GM21381 (cell line): ENCODE measurements at regions not wholly inside any gene's neighbourhood (a gene's known extent, or its start where the extent isn't known, plus 50 kb on each side); places are given as distances from the start of the nearest gene placed in this dataset.

Experiments used
- ATAC-seq: cut with Tn5 transposase; IDR thresholded peaks from one replicate; pipeline ENCODE4 v1.9.1; 2021; ENCODE audit warnings: mild to moderate bottlenecking, moderate library complexity; ENCODE audit not compliant: unreplicated experiment

DNA sequence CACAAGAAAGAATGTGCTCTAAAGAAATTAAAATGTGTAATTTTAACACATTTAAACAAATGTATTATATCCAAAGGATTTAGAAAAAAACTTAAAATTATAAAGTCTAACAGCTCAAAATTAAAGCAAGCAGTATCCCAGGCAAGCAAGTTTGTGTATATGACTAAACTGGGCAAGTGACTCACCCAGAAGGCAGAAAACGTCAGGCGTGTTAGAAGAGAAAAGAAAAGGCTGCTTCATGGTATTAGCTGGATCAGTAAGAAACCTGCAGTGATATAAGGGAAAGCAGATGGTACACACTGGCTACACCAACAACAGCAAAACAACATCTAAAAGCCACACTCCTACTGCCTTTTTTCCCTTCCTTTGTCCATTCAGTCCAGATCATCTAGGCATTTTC is 250.6 kb upstream of the NDST3 start:
- no peak for ATAC-seq

DNA sequence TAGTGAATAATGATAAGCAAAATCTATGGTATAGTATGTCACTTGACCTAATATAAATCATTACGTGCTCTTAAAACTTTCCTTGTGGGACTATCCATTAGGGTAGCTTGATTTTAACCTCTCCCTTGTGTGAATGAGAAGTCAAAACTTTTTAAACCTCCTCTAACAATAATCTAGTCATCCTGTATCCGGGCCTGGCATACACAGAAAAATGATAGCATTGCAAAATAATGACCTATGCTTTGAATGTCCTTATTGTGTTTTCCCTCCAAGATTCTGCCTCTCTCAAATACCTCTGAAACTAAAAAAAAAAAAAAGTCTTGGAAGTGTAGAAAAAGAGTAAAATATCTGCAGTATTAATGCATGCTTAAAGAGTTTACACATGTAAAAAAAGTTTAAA is 250.0 kb upstream of the NDST3 start:
- no peak for ATAC-seq

DNA sequence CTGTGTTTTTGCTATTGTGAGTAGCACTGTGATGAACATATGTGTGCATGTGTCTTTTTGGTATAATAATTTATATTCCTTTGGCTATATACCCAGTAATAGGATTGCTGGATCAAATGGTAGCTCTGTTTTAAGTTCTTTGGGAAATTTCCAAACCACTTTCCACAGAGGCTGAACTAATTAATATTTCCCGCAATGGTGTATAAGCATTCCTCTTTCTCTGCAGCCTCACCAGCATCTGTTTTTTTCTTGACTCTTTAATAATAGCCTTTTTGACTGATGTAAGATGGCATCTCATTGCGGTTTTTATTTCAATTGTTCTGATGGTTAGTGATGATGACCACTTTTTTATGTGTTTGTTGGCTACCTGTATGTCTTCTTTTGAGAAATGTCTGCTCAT is 247.7 kb upstream of the NDST3 start:
- no peak for ATAC-seq

- no peak for ATAC-seq
Measured at GRCh38 chr4:117793845-117794480, 240.3 kb upstream of the NDST3 start.

GRCh38 chr4:117796677-117797076 is 237.6 kb upstream of the NDST3 start:
- ATAC-seq: no peak

DNA sequence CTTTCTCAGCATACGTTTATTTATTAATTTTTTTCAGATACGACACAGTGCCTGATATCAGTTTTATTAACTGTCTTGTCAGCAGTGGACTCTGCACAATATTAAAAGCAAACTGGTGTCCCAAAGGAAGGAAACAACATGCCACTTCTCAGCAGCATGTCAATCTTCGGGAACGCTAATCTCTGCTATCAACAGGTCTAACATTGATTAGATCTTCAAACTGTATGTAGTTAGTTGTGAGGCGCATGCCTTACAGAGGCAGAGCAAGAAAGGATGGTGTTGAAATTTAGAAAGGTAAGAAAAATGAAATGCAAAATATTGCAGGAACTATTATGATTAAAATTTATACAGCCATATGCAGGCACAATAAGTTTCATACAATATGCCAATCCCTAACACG is 233.7 kb upstream of the NDST3 start:
- no peak for ATAC-seq

DNA sequence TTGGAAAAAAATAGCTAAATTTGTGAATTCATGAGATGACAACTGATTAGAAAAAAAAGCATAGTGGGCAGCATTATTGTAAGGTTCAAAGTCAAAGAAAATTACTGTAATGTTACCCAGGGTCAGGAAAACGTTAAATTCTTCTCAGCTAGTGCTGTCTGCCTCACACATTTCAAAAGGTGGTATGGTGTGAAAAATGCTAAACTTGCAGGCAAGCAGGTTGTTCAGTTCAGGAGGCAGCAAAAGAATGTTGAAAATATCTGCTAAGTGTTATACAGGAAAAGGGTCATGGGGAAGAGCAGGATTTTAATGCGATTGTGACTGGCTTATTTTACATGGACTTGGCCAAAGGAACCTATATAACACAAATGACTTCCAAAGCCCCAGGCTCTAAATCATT is 232.5 kb upstream of the NDST3 start:
- no peak for ATAC-seq

DNA sequence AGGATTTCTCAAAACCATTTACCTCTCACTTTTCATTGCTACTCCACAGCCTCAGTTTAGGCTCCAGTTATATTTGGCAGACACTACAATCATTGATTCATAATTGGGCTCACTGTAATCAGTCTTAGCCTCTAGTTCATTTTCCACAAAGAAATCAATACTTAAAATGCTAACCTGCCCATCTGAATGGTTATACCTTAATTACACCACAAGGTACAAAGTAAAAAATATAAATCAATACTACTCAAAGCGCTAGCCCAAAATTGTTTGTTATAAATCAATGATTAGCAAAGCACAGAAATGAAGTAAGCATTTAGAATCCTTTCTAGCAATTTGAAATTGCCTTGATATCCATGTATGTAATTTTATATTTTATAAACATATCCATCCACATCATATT is 222.6 kb upstream of the NDST3 start:
- ATAC-seq: no peak

DNA sequence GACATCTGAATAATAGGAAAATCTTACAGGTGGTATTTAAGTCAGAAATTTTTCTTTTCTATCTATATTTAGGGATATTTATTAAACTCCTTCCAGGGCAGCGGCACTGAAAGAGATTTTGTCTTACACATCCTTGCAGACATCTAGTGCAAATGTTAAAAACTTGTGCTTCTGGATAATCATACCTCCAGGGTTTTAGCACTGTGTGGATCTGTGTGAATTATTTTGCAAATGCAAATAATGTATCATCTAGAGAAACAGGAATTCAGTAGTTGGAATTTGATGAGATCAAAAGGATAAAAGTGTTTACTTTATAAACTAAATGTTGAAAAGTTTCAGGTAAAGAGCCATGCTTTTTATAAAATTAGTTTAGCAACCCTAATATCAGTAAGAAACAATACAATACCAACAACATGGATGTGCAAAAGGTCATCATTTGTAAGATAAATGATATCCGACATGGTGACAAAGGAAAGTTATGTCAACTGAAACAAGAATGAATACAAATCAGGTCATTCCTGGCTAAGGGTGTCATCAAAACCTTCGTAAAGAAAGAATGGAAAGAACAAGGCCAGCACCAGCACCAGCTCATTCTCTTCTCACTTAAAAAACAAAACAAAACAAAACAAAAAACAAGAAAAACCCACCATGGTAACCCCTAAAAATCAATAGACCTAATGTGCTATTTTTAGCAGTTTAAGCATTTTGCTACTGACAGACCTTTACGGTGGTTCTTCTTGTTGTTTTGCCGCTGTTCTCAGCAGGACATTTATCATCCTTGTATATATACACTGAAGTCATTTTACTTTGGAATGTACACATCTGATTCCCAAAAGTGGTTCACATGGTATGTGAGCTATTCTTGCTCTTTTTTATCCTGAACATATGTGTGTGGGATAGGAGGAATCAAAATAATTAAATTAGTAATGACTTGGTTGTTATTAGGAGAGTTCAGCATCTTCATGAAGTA is 219.7 kb upstream of the NDST3 start:
- ATAC-seq: no peak

GRCh38 chr4:117817301-117817700 is 217.0 kb upstream of the NDST3 start:
- ATAC-seq: no peak

DNA sequence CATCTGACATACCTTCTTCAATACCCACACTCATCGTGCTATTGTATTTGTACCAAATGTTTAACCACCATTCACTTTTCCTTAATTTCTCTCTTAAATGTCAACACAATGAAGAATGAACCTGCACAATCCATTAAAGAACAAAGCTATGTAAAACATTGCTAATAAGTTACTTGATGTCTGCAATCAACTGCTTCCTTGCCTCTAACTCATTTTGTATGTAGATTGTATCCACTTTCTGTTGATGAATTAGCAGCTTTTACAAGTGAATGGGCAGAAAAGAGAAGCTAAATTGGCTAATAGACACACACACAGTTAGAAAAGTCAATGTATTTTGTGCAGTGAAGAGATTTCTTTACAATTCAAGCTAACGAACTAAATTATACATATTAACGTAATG is 212.5 kb upstream of the NDST3 start:
- ATAC-seq: no peak

DNA sequence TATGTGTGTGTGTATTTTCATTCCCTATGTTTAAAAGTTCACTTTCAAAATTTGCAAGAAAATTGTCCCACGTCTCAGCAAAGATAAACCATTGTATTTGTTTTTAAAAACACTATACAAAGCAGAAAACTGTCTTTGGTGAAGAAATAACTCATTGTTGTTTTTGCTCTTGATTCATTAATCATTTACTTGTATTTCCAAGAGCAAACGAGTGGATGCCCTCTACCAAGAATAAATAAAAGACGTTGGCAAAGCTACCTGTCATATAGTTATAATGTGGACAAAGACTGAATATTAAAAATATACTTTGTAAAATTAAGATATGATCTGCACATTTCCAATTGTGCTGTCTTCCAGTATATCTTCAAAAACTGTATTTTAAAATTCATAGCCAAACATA is 210.9 kb upstream of the NDST3 start:
- ATAC-seq: no peak

GRCh38 chr4:117825600-117825999 is 208.7 kb upstream of the NDST3 start:
- ATAC-seq: no peak

- ATAC-seq: no peak
Measured at GRCh38 chr4:117831060-117831683, 203.1 kb upstream of the NDST3 start.

DNA sequence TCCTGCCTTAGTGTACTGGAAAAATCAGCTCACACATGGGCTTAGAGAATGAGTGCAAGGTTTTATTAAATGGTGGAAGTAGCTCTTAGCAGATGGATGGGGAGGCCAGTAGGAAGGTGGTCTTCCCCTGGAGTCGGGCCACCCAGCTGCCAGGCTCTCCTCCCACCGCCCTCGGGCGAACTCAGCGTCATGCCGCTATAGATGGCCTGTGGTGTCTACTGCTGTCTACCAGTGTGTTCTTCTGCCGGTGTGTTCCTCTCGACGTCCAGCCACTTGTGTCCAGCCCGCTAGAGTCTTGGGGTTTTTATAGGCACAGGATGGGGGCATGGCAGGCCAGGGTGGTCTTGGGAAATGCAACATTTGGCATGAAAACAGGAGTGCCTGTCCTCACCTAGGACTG is 198.7 kb upstream of the NDST3 start:
- ATAC-seq: no peak

- no peak for ATAC-seq
Measured at GRCh38 chr4:117844594-117844993, 189.7 kb upstream of the NDST3 start.

- ATAC-seq: no peak
Measured at GRCh38 chr4:117845270-117845669, 189.0 kb upstream of the NDST3 start.

DNA sequence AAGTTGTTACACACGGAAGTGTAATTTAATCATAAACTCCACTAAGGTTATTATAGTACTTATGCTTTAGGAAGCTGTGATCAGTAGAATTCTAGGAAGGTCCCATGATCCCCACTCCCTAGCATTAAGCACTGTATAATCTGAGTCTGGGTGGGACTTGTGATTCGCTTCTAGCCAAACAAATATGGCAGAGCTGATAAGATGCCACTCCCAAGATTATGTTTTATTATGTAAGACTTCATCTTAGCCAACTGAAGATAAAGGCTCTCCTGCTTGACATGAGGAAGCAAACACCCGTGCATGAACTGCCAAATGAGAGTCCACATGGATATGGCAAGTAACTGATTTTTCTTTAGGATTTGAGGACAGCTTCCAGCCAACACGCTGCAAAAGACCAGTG is 186.4 kb upstream of the NDST3 start:
- ATAC-seq: no peak

GRCh38 chr4:117868201-117868600 is 166.1 kb upstream of the NDST3 start:
- ATAC-seq: no peak

- ATAC-seq: no peak
Measured at GRCh38 chr4:117873779-117874178, 160.5 kb upstream of the NDST3 start.

DNA sequence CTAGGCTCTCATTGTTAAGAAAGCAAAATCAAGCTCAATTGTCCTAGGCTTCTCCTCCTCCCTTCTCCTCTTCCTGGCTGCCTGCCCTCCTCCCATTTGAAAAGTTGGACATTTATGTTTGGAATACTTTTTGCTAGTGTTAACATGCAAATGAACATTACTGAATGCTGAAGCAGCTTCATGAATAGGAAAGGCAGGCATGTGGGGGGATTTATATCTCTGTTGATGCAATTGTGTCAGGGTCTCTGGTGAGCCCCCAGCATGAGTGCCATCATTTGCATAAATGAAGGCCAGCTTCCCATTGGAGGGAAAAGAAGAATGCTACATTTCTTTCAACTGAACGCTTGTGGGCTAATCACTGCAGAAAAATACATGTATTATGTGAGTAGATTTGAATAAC is 160.1 kb upstream of the NDST3 start:
- ATAC-seq: no peak

DNA sequence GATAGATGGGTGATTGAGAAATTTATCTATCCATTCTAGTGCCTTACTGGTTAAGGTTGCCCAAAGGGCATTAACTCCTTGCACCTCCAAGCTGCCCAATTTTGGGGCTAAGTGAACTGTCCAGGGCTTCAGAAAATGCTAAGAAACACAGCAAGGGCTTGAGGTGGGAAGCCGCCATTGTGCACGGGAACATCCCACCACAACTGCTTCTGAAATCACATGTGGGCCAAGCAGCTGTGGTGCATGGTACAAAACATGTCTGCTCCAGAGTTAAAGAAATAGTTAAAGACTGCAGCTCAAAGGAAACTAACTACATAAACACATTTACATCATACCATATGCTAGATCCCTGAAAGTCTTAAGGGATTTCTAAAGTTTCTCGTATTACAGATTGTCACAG is 144.3 kb upstream of the NDST3 start:
- ATAC-seq: no peak
